GM23338 (cell line): ENCODE measurements at regions not wholly inside any gene's neighbourhood (a gene's known extent, or its start where the extent isn't known, plus 50 kb on each side); places are given as distances from the start of the nearest gene placed in this dataset.

Experiments used
- ATAC-seq: fragments of 200-7000 bp; cut with Tn5 transposase; 3 replicates; pipeline ENCODE4 v1.9.1; 2020
- DNase-seq: peaks from one replicate; pipeline ENCODE4 v3.0.0-alpha.2; 2015; ENCODE audit warnings: low spot score
- H2AFZ ChIP-seq: fragments of 200-600 bp; sonication (generic); 2 replicates; pipeline ENCODE4 v1.8.0; 2016; ENCODE audit warnings: antibody characterized with exemption, mild to moderate bottlenecking, moderate library complexity
- H3F3A ChIP-seq: fragments of 200-600 bp; sonication (generic); replicated peaks from 2 replicates; pipeline ENCODE4 v1.8.0; 2017; ENCODE audit warnings: antibody characterized with exemption, mixed run types, low read depth
- H3K27ac ChIP-seq: fragments of 200-600 bp; sonication (generic); 2 replicates; pipeline ENCODE4 v1.6.1; 2016; ENCODE audit warnings: low read depth
- H3K27me3 ChIP-seq: fragments of 200-600 bp; sonication (generic); 2 replicates; pipeline ENCODE4 v1.8.0; 2016; ENCODE audit warnings: mild to moderate bottlenecking, mixed run types, moderate library complexity; ENCODE audit not compliant: insufficient read depth
- H3K36me3 ChIP-seq: fragments of 200-600 bp; sonication (generic); 2 replicates; pipeline ENCODE4 v1.8.0; 2016; ENCODE audit warnings: mild to moderate bottlenecking; ENCODE audit not compliant: insufficient read depth
- H3K4me1 ChIP-seq: fragments of 200-600 bp; sonication (generic); 2 replicates; pipeline ENCODE4 v1.8.0; 2016; ENCODE audit warnings: mild to moderate bottlenecking, moderate library complexity; ENCODE audit not compliant: insufficient read depth
- H3K4me2 ChIP-seq: fragments of 200-600 bp; sonication (generic); 2 replicates; pipeline ENCODE4 v1.7.1; 2017; ENCODE audit warnings: mixed run types
- H3K4me3 ChIP-seq: fragments of 200-600 bp; sonication (generic); 2 replicates; pipeline ENCODE4 v1.6.1; 2016; ENCODE audit warnings: mixed run types
- H3K79me2 ChIP-seq: fragments of 200-600 bp; sonication (generic); replicated peaks from 2 replicates; pipeline ENCODE4 v1.8.0; 2017; ENCODE audit warnings: mild to moderate bottlenecking; ENCODE audit not compliant: insufficient read depth
- H3K9me2 ChIP-seq: fragments of 200-600 bp; sonication (generic); 2 replicates; pipeline ENCODE4 v1.8.0; 2017; ENCODE audit not compliant: insufficient read depth
- H4K20me1 ChIP-seq: fragments of 200-600 bp; sonication (generic); replicated peaks from 2 replicates; pipeline ENCODE4 v1.8.0; 2017; ENCODE audit warnings: mild to moderate bottlenecking; ENCODE audit not compliant: insufficient read depth
- H3K27ac Mint-ChIP-seq: 2 replicates; pipeline ENCODE4 v1.8.0; 2020; ENCODE audit warnings: inconsistent platforms, mild to moderate bottlenecking, moderate library complexity, mixed read lengths
- H3K27me3 Mint-ChIP-seq: 3 replicates; pipeline ENCODE4 v1.8.0; 2022; ENCODE audit warnings: low read depth, mild to moderate bottlenecking, moderate library complexity, mixed read lengths, inconsistent platforms; ENCODE audit not compliant: insufficient read depth, poor library complexity
- H3K36me3 Mint-ChIP-seq: 3 replicates; pipeline ENCODE4 v1.8.0; 2021; ENCODE audit warnings: low read depth, mild to moderate bottlenecking, inconsistent platforms, moderate library complexity, mixed read lengths
- H3K4me1 Mint-ChIP-seq: 3 replicates; pipeline ENCODE4 v1.8.0; 2020; ENCODE audit warnings: mild to moderate bottlenecking, inconsistent platforms, mixed read lengths
- H3K4me3 Mint-ChIP-seq: 3 replicates; pipeline ENCODE4 v1.8.0; 2021; ENCODE audit warnings: moderate library complexity, mild to moderate bottlenecking, inconsistent platforms, mixed read lengths
- H3K9me3 Mint-ChIP-seq: 3 replicates; pipeline ENCODE4 v1.8.0; 2020; ENCODE audit warnings: moderate library complexity, mild to moderate bottlenecking, inconsistent platforms, mixed read lengths
- CREB1 ChIP-seq: fragments of 250-450 bp; sonication (Bioruptor Pico); IDR thresholded peaks from 2 replicates; pipeline ENCODE4 v1.5.0; 2020; ENCODE audit warnings: low read depth, mild to moderate bottlenecking, moderate library complexity
- CTCF ChIP-seq, 2 experiments: fragments of 200-600 bp in 1 of 2; sonication (generic) in 1 of 2; conservative IDR thresholded peaks; 2 replicates each; pipeline versions ENCODE4 v1.5.1 to v1.6.1; 2016 to 2017; ENCODE audit warnings: antibody characterized with exemption in 2 of 2, low read depth in 2 of 2, mild to moderate bottlenecking in 2 of 2, moderate library complexity in 1 of 2
- ETS1 ChIP-seq: IDR thresholded peaks from 2 replicates; pipeline ENCODE4 v1.6.1; 2016; ENCODE audit warnings: antibody characterized with exemption
- EZH2 ChIP-seq: fragments of 200-600 bp; sonication (generic); IDR thresholded peaks from one replicate; pipeline ENCODE4 v1.8.0; 2017; ENCODE audit warnings: antibody characterized with exemption, mild to moderate bottlenecking, low read depth; ENCODE audit not compliant: unreplicated experiment
- EZH2phosphoT487 ChIP-seq: fragments of 200-600 bp; sonication (generic); IDR thresholded peaks from one replicate; pipeline ENCODE4 v1.8.1; 2018; ENCODE audit warnings: antibody characterized with exemption; ENCODE audit not compliant: unreplicated experiment
- JUNB ChIP-seq: IDR thresholded peaks from one replicate; pipeline ENCODE4 v1.6.1; 2016; ENCODE audit warnings: antibody characterized with exemption; ENCODE audit not compliant: unreplicated experiment
- NANOG ChIP-seq: IDR thresholded peaks from 2 replicates; pipeline ENCODE4 v1.6.1; 2016; ENCODE audit warnings: antibody characterized with exemption, borderline replicate concordance
- POLR2AphosphoS5 ChIP-seq: IDR thresholded peaks from 2 replicates; pipeline ENCODE4 v1.6.1; 2016; ENCODE audit warnings: antibody characterized with exemption, low read depth
- REST ChIP-seq: IDR thresholded peaks from one replicate; pipeline ENCODE4 v1.6.1; 2018; ENCODE audit warnings: antibody characterized with exemption; ENCODE audit not compliant: unreplicated experiment
- STAT1 ChIP-seq: IDR thresholded peaks from one replicate; pipeline ENCODE4 v1.6.1; 2016; ENCODE audit warnings: antibody characterized with exemption; ENCODE audit not compliant: unreplicated experiment
- ZNF114 ChIP-seq: fragments of 250-450 bp; sonication (Bioruptor Pico); IDR thresholded peaks from 2 replicates; pipeline ENCODE4 v1.5.0; 2020; ENCODE audit warnings: mild to moderate bottlenecking, moderate library complexity
- ZNF331 ChIP-seq: fragments of 250-450 bp; sonication (Bioruptor Pico); IDR thresholded peaks from 2 replicates; pipeline ENCODE4 v1.5.0; 2020; ENCODE audit warnings: low read depth, mild to moderate bottlenecking, moderate library complexity

GRCh38 chr18:22682720-22683119 lies 250.4 kb upstream of the RBBP8 start:
- no peak overlapping the region for H3K27ac Mint-ChIP-seq
- Histone ChIP-seq H4K20me1 (no peaks in the 10 kb centered on the region), H3K9me2 (0 out of 2 replicates have a peak, but pooled peaks cover 4% of the 10 kb centered on the region), H3K27me3 (no peaks in the 10 kb centered on the region), H3F3A (no peaks in the 10 kb centered on the region), H2AFZ (no peak overlapping the region), H3K79me2 (no peaks in the 10 kb centered on the region), H3K27ac (no peak overlapping the region), H3K4me3 (no peak overlapping the region), H3K4me1 (no peaks in the 10 kb centered on the region), H3K36me3 (no peaks in the 10 kb centered on the region), H3K4me2 (no peak overlapping the region)
- no peak for TF ChIP-seq NANOG
- DNase-seq (no peak), ATAC-seq (no peak)
- peaks cover 7% of the 10 kb centered on the region; the same call in 2 of the 3 replicates for H3K9me3 Mint-ChIP-seq
- H3K4me3 Mint-ChIP-seq = no peak overlapping the region
- peaks cover 6% of the 10 kb centered on the region; the same call in 2 of the 3 replicates for H3K36me3 Mint-ChIP-seq
- H3K4me1 Mint-ChIP-seq = no peaks in the 10 kb centered on the region
- H3K27me3 Mint-ChIP-seq = no peaks in the 10 kb centered on the region

- H3K9me2 ChIP-seq = 0 out of 2 replicates have a peak, but pooled peaks cover 4% of the 10 kb centered on the region
- ATAC-seq = no peak
- Mint-ChIP-seq H3K4me3 (no peak overlapping the region), H3K36me3 (peaks cover 6% of the 10 kb centered on the region; the same call in 2 of the 3 replicates), H3K9me3 (peaks cover 7% of the 10 kb centered on the region; the same call in 2 of the 3 replicates), H3K27me3 (no peaks in the 10 kb centered on the region), H3K4me1 (no peaks in the 10 kb centered on the region), H3K27ac (no peak overlapping the region)
- no peaks in the 10 kb centered on the region for H3K4me1 ChIP-seq
- H3F3A ChIP-seq = no peaks in the 10 kb centered on the region
- no peak overlapping the region for H3K4me2 ChIP-seq
- DNase-seq = no peak
- no peak overlapping the region for H3K27ac ChIP-seq
- no peaks in the 10 kb centered on the region for H3K27me3 ChIP-seq
- no peaks in the 10 kb centered on the region for H3K79me2 ChIP-seq
- H3K4me3 ChIP-seq = no peak overlapping the region
- no peaks in the 10 kb centered on the region for H3K36me3 ChIP-seq
- no peaks in the 10 kb centered on the region for H4K20me1 ChIP-seq
- H2AFZ ChIP-seq = no peak overlapping the region
- TF ChIP-seq CREB1 (CRISPR knock-in tag) (no peak), NANOG (no peak), ZNF114 (CRISPR knock-in tag) (no peak), CTCF (conservative IDR thresholded peaks at IDR 0.05; ENCODE audit: low read depth in 2 of 2) (no peak), REST (no peak), JUNB (no peak), POLR2AphosphoS5 (no peak), STAT1 (no peak), EZH2phosphoT487 (no peak), ETS1 (no peak), ZNF331 (no peak), EZH2 (no peak)
Observed at GRCh38 chr18:22683196-22683676, 249.9 kb upstream of the RBBP8 start.
